ENCODE measurements at regions not wholly inside any gene's neighbourhood (a gene's known extent, or its start where the extent isn't known, plus 50 kb on each side); places are given as distances from the start of the nearest gene placed in this dataset.

DNA sequence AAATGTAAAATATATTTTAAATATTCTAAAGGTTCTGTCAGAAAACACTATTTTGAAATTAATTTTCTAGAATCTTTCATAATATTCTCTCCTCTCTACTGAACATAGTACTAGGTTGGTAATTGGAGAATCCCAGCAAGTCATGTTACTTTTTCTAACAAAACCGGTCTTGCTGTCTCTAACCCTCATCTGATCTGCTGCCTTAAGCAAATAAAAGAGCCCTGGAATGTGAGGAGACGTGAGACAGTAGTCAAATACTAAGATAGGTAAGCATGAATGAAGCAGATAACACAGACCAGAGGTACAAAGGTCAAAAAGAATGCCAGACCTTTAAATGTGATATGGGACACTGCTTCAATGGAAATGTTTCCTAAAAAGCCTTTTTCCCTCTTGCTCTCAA is 462.4 kb upstream of the NUPR2 start (continued):
- TF ChIP-seq, protein P1, sequence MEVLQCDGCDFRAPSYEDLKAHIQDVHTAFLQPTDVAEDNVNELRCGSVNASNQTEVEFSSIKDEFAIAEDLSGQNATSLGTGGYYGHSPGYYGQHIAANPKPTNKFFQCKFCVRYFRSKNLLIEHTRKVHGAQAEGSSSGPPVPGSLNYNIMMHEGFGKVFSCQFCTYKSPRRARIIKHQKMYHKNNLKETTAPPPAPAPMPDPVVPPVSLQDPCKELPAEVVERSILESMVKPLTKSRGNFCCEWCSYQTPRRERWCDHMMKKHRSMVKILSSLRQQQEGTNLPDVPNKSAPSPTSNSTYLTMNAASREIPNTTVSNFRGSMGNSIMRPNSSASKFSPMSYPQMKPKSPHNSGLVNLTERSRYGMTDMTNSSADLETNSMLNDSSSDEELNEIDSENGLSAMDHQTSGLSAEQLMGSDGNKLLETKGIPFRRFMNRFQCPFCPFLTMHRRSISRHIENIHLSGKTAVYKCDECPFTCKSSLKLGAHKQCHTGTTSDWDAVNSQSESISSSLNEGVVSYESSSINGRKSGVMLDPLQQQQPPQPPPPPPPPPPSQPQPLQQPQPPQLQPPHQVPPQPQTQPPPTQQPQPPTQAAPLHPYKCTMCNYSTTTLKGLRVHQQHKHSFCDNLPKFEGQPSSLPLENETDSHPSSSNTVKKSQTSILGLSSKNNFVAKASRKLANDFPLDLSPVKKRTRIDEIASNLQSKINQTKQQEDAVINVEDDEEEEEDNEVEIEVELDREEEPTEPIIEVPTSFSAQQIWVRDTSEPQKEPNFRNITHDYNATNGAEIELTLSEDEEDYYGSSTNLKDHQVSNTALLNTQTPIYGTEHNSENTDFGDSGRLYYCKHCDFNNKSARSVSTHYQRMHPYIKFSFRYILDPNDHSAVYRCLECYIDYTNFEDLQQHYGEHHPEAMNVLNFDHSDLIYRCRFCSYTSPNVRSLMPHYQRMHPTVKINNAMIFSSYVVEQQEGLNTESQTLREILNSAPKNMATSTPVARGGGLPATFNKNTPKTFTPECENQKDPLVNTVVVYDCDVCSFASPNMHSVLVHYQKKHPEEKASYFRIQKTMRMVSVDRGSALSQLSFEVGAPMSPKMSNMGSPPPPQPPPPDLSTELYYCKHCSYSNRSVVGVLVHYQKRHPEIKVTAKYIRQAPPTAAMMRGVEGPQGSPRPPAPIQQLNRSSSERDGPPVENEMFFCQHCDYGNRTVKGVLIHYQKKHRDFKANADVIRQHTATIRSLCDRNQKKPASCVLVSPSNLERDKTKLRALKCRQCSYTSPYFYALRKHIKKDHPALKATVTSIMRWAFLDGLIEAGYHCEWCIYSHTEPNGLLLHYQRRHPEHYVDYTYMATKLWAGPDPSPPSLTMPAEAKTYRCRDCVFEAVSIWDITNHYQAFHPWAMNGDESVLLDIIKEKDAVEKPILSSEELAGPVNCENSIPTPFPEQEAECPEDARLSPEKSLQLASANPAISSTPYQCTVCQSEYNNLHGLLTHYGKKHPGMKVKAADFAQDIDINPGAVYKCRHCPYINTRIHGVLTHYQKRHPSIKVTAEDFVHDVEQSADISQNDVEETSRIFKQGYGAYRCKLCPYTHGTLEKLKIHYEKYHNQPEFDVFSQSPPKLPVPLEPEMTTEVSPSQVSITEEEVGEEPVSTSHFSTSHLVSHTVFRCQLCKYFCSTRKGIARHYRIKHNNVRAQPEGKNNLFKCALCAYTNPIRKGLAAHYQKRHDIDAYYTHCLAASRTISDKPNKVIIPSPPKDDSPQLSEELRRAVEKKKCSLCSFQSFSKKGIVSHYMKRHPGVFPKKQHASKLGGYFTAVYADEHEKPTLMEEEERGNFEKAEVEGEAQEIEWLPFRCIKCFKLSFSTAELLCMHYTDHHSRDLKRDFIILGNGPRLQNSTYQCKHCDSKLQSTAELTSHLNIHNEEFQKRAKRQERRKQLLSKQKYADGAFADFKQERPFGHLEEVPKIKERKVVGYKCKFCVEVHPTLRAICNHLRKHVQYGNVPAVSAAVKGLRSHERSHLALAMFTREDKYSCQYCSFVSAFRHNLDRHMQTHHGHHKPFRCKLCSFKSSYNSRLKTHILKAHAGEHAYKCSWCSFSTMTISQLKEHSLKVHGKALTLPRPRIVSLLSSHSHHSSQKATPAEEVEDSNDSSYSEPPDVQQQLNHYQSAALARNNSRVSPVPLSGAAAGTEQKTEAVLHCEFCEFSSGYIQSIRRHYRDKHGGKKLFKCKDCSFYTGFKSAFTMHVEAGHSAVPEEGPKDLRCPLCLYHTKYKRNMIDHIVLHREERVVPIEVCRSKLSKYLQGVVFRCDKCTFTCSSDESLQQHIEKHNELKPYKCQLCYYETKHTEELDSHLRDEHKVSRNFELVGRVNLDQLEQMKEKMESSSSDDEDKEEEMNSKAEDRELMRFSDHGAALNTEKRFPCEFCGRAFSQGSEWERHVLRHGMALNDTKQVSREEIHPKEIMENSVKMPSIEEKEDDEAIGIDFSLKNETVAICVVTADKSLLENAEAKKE (CRISPR knock-in tag; IDR thresholded peaks at IDR 0.05): no peak
- TF ChIP-seq EZH2phosphoT487 (IDR thresholded peaks at IDR 0.05; ENCODE audit: unreplicated experiment) (no peak), POLR2AphosphoS5 (IDR thresholded peaks at IDR 0.05; ENCODE audit: low read depth) (no peak), ZNF331 (CRISPR knock-in tag; IDR thresholded peaks at IDR 0.05; ENCODE audit: low read depth) (no peak), STAT1 (IDR thresholded peaks at IDR 0.05; ENCODE audit: unreplicated experiment) (no peak)

DNA sequence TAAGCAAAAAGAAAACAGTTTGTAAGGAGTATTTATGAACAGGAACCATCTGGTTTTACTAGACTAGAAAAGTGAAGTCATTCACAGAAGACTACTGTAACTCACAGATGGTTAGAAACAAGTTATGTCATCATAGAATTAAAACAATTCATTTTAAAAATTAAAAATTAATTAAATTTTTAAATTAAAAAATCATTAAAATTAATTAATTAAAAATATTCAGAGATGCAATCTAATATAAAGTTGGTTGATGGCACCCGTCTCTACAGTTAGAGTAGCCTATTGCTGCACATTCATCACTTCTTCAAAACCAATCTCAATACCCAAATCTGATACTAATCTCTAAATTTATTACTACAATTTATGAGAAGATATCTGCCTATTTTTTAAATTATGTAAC is 454.8 kb upstream of the NUPR2 start:
- ATAC-seq: no peak
- Mint-ChIP-seq H3K27me3 (ENCODE audit: insufficient read depth, low read depth, poor library complexity) (no peaks in the 10 kb centered on the region), H3K36me3 (ENCODE audit: low read depth) (peaks cover 23% of the 10 kb centered on the region), H3K4me3 (no peak overlapping the region), H3K27ac (no peak overlapping the region), H3K4me1 (no peaks in the 10 kb centered on the region), H3K9me3 (peaks cover 86% of the 10 kb centered on the region)
- Histone ChIP-seq H4K20me1 (replicated peaks; ENCODE audit: insufficient read depth) (no peaks in the 10 kb centered on the region), H2AFZ (no peak overlapping the region), H3K4me2 (no peak overlapping the region), H3K9me2 (ENCODE audit: insufficient read depth) (no peaks in the 10 kb centered on the region), H3K27ac (ENCODE audit: low read depth) (no peak overlapping the region), H3K4me1 (ENCODE audit: insufficient read depth) (no peaks in the 10 kb centered on the region), H3K27me3 (ENCODE audit: insufficient read depth) (no peaks in the 10 kb centered on the region), H3K4me3 (no peak overlapping the region), H3K79me2 (replicated peaks; ENCODE audit: insufficient read depth) (no peaks in the 10 kb centered on the region), H3K36me3 (ENCODE audit: insufficient read depth) (no peaks in the 10 kb centered on the region; the same call in 1 of the 2 replicates), H3F3A (replicated peaks; ENCODE audit: low read depth) (no peaks in the 10 kb centered on the region)
- DNase-seq (ENCODE audit: low spot score): no peak
- TF ChIP-seq CREB1 (CRISPR knock-in tag; IDR thresholded peaks at IDR 0.05; ENCODE audit: low read depth): no peak
- no peak for TF ChIP-seq JUNB (IDR thresholded peaks at IDR 0.05; ENCODE audit: unreplicated experiment)
- TF ChIP-seq, protein P2, sequence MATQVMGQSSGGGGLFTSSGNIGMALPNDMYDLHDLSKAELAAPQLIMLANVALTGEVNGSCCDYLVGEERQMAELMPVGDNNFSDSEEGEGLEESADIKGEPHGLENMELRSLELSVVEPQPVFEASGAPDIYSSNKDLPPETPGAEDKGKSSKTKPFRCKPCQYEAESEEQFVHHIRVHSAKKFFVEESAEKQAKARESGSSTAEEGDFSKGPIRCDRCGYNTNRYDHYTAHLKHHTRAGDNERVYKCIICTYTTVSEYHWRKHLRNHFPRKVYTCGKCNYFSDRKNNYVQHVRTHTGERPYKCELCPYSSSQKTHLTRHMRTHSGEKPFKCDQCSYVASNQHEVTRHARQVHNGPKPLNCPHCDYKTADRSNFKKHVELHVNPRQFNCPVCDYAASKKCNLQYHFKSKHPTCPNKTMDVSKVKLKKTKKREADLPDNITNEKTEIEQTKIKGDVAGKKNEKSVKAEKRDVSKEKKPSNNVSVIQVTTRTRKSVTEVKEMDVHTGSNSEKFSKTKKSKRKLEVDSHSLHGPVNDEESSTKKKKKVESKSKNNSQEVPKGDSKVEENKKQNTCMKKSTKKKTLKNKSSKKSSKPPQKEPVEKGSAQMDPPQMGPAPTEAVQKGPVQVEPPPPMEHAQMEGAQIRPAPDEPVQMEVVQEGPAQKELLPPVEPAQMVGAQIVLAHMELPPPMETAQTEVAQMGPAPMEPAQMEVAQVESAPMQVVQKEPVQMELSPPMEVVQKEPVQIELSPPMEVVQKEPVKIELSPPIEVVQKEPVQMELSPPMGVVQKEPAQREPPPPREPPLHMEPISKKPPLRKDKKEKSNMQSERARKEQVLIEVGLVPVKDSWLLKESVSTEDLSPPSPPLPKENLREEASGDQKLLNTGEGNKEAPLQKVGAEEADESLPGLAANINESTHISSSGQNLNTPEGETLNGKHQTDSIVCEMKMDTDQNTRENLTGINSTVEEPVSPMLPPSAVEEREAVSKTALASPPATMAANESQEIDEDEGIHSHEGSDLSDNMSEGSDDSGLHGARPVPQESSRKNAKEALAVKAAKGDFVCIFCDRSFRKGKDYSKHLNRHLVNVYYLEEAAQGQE (IDR thresholded peaks at IDR 0.05; ENCODE audit: unreplicated experiment): no peak
- TF ChIP-seq, protein P3, sequence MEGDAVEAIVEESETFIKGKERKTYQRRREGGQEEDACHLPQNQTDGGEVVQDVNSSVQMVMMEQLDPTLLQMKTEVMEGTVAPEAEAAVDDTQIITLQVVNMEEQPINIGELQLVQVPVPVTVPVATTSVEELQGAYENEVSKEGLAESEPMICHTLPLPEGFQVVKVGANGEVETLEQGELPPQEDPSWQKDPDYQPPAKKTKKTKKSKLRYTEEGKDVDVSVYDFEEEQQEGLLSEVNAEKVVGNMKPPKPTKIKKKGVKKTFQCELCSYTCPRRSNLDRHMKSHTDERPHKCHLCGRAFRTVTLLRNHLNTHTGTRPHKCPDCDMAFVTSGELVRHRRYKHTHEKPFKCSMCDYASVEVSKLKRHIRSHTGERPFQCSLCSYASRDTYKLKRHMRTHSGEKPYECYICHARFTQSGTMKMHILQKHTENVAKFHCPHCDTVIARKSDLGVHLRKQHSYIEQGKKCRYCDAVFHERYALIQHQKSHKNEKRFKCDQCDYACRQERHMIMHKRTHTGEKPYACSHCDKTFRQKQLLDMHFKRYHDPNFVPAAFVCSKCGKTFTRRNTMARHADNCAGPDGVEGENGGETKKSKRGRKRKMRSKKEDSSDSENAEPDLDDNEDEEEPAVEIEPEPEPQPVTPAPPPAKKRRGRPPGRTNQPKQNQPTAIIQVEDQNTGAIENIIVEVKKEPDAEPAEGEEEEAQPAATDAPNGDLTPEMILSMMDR (conservative IDR thresholded peaks at IDR 0.05; ENCODE audit: low read depth in 2 of 2): no peak
- TF ChIP-seq EZH2phosphoT487 (IDR thresholded peaks at IDR 0.05; ENCODE audit: unreplicated experiment): no peak
- TF ChIP-seq STAT1 (IDR thresholded peaks at IDR 0.05; ENCODE audit: unreplicated experiment): no peak
- no peak for TF ChIP-seq POLR2AphosphoS5 (IDR thresholded peaks at IDR 0.05; ENCODE audit: low read depth)
- TF ChIP-seq NANOG (IDR thresholded peaks at IDR 0.05; ENCODE audit: borderline replicate concordance): no peak
- no peak for TF ChIP-seq EZH2 (IDR thresholded peaks at IDR 0.05; ENCODE audit: low read depth, unreplicated experiment)
- TF ChIP-seq ZNF114 (CRISPR knock-in tag; IDR thresholded peaks at IDR 0.05): no peak
